T-helper 2 cell treated with Interferon-gamma antibody and Interleukin-4, amounts not matched to agents 5 μg/mL and 100 μg/mL, for 36 hours (primary cell): ENCODE measurements at regions not wholly inside any gene's neighbourhood (a gene's known extent, or its start where the extent isn't known, plus 50 kb on each side); places are given as distances from the start of the nearest gene placed in this dataset.

Source experiments
- DNase-seq: peaks from one replicate; pipeline ENCODE4 v3.0.0; 2021; ENCODE audit warnings: low spot score
- H3K27ac Mint-ChIP-seq: one replicate; pipeline ENCODE4 v1.8.0; 2021; ENCODE audit warnings: mild to moderate bottlenecking, mixed read lengths
- H3K27me3 Mint-ChIP-seq: one replicate; pipeline ENCODE4 v1.8.0; 2021; ENCODE audit warnings: low read depth, mixed read lengths
- H3K36me3 Mint-ChIP-seq: one replicate; pipeline ENCODE4 v1.8.0; 2021; ENCODE audit warnings: low read depth, mixed read lengths
- H3K4me1 Mint-ChIP-seq: one replicate; pipeline ENCODE4 v1.8.0; 2021; ENCODE audit warnings: low read depth, mixed read lengths
- H3K4me3 Mint-ChIP-seq: one replicate; pipeline ENCODE4 v1.8.0; 2022; ENCODE audit warnings: mild to moderate bottlenecking, moderate library complexity, mixed read lengths
- H3K9me3 Mint-ChIP-seq: one replicate; pipeline ENCODE4 v1.8.0; 2021; ENCODE audit warnings: mixed read lengths

DNA sequence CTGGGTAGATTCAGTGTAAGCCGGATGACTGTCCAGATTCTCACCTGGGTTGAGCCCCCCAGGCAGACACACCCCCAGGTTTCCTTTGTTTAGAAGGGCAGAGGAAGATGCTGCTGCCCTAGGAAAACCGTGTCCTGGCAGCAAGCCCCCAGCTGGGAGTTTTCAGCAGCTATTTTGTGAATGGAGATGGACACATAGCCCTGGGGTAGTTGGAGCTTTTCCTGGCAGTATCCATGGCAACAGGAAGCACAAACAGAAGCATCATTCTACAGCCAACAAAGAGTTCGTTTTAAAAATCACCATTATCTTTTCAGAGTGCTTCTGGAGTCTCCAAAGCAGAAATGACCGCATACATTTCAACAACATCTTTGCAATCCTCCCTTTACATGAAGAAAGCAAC is 245.5 kb downstream of the BRD1 start:
- Mint-ChIP-seq H3K4me3 (no peak overlapping the region), H3K36me3 (no peaks in the 10 kb centered on the region), H3K27ac (no peak overlapping the region), H3K27me3 (no peaks in the 10 kb centered on the region), H3K9me3 (no peaks in the 10 kb centered on the region), H3K4me1 (no peaks in the 10 kb centered on the region)
- no peak for DNase-seq

DNA sequence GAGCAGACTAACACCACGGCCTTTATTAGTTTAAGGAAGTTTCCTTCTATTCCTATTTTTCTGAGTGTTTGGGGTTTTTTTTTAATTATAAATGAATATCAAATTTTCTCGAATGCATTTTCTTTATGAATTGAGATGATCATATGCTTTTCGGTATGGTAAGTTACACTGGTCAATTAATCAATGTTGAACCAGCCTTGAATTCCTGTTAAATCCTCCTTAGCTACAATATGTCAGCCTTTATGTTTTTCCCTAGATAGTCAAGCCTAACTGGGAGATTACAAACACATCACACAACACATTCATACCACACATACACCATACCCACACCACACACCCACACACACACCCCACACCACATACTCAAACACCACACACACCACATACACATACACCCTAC is 247.6 kb downstream of the BRD1 start:
- DNase-seq: no peak
- Mint-ChIP-seq H3K9me3 (no peaks in the 10 kb centered on the region), H3K27ac (no peak overlapping the region), H3K36me3 (no peaks in the 10 kb centered on the region), H3K4me1 (no peaks in the 10 kb centered on the region), H3K27me3 (no peaks in the 10 kb centered on the region), H3K4me3 (no peak overlapping the region)

DNA sequence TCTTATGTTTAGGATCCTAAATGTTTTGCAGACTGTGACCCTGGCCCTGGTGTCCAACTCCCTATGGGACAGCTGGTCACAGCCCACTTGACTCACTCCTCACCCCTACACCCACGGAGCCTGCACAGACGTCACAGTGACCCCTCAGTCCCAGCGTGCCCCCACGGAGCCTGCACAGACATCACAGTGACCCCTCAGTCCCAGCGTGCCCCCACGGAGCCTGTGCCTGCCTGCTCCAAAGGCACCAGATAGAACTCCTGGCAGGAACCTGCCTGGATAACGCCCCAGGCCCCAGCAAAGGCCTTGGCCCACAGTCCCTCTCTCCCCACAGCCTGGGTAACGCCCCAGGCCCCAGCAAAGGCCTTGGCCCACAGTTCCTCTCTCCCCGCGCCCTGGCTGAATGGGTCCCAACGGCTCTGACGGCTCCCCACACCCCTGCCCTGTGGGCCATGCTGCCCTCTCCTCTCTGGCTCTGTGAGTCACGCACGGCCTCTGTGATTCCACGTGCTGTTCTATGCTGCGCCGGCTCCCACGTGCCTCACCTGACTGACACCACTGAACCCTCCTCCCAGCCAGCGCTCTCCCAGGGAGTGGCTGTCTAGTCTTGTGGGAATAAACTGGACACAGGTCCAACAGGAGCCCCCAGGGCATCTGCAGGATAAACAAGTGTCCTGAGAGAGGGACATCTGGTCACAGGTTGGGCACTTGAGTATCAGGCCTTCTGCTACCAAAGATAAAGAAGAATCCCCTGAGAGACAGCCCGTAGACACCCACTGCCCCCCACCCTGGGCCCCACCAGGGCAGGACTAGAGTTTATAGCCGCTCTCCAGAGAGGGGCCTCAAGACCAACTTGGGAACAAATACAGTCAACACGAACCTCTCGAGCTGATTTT is 250.3 kb downstream of the BRD1 start:
- H3K36me3 Mint-ChIP-seq: no peaks in the 10 kb centered on the region
- no peak overlapping the region for H3K4me3 Mint-ChIP-seq
- no peaks in the 10 kb centered on the region for H3K9me3 Mint-ChIP-seq
- H3K27me3 Mint-ChIP-seq: no peaks in the 10 kb centered on the region
- H3K27ac Mint-ChIP-seq: no peak overlapping the region
- no peak for DNase-seq
- H3K4me1 Mint-ChIP-seq: no peaks in the 10 kb centered on the region

DNA sequence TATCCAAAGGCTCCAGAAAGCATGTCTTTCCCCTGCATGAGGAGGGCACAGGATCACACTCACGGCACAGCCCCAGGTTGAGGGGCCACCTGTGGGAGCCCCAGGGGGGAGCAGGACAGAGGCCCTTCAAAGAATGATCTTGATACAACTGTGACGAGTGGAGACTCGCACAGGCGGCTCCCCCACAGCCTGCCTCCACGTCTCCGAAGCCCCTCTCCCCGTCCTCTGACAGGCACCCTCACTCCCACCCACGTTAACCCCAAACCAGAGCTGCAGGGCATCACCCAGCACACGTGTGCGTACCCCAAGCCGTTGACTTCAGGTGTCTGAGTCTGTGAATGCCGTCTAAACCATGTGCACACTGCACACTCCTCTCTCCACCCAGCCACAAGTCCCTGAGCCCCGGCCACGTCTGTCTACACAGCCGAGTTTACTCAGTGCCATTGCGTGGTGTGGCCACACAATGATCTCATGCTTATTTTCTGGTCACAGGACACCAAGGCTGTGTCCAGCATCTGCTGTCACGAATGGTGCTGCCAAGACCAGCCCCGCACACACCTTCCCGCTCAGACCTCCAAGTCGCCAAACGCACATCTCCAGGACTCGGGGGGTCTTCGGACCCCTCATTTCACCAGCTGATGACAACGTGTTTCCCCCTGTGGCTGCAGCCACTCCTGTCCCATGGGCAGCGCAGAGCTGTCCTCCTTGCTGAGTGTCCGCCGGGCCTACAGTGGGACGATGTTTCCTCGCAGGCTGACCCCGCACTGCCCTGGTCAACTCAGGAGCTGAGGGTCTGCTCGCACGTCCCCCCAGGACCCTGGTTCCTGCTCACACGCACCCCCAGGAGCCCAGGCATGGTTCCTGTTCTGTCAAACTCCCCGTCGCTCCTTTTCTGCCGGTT is 251.2 kb downstream of the BRD1 start:
- Mint-ChIP-seq H3K4me1 (no peaks in the 10 kb centered on the region), H3K27ac (no peak overlapping the region), H3K4me3 (no peak overlapping the region), H3K9me3 (no peaks in the 10 kb centered on the region), H3K27me3 (no peaks in the 10 kb centered on the region), H3K36me3 (no peaks in the 10 kb centered on the region)
- no peak for DNase-seq

DNA sequence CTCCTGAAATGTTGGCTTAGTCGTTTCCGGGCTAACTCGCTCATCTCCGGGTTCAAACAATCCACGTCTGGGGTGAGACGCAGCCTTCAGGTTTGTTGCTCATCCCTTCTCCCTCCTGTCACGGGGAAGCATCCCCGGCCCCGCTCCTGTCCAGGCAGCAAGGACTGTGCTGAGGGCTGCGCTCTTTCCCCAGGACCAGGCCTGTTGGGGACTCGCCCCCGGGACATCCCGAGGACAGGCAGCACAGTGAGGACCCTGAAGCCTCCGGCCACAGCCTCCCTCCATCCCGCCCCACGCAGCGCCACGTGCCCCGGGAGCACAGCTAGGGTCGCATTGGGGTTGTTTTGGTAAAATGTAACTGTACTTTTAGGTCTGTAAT is 252.0 kb downstream of the BRD1 start:
- H3K9me3 Mint-ChIP-seq: no peaks in the 10 kb centered on the region
- no peaks in the 10 kb centered on the region for H3K4me1 Mint-ChIP-seq
- no peak overlapping the region for H3K4me3 Mint-ChIP-seq
- no peak for DNase-seq
- no peaks in the 10 kb centered on the region for H3K27me3 Mint-ChIP-seq
- no peaks in the 10 kb centered on the region for H3K36me3 Mint-ChIP-seq
- H3K27ac Mint-ChIP-seq: no peak overlapping the region

DNA sequence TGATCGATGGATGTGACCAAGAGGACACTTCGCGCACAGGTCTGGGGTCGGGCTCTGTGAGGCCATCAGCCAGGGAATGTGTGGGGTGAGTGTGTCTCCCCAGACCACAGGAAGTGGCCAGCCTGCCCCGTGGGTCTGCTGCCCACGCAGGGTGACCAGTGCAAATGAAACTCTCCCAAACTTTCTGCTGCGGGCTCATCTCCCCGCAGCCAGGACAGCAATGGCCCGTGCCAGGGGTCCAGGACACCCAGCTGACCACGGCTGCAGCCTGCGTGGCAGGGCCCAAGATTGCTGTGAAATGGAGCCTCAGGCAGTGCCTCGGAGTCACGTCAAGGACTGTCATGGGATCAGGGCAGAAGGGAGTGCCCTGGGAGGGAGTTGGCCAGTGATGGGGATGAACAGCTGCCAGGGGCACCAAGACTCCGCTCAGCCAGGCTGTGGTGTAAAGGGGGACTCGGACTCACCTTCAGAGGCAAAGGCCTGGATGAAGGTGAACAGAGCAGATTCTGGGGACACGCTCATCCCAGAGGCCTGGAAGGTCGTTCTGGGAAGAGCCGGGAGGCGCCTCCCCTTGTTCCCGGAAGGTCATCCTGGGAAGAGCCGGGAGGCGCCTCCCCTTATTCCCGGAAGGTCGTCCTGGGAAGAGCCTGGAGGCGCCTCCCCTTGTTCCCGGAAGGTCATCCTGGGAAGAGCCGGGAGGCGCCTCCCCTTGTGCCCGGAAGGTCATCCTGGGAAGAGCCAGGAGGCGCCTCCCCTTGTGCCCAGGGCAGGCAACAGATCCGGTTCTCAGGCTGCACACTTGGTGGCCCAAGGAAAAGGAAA is 252.6 kb downstream of the BRD1 start:
- no peak overlapping the region for H3K4me3 Mint-ChIP-seq

DNA sequence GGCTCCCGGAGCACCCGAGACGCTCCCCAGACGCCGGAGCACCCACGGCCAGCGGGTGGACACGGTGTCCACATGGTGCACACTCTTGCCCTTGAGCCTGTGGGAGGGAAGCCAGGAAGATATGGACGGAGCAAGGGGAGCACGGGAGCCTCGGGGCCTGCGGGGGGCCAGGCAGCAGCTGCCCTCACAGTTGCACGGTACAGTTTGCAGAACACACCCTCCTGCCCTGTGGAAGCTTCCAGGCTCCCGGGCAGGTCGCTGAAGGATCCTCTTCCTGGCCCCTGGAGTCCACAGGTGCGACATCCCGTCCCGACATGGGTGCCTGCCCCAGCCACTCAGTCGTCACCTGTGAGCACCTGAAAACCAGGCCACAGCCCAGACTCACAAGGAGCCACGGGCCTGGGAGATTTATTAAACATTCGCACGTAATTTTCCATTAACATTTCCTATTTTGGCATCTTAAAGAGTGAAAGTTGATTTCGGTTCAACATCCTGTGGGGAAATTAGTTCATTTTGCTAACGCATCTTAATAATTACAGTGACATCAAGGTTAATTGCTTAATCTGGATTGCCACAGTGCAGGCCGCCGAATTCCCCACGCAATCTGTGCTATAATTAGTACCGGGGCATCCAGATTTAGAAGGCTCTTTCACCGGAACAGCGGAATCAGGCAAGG is 253.3 kb downstream of the BRD1 start:
- Mint-ChIP-seq H3K4me1 (no peaks in the 10 kb centered on the region), H3K27ac (no peak overlapping the region), H3K9me3 (no peaks in the 10 kb centered on the region), H3K36me3 (no peaks in the 10 kb centered on the region), H3K4me3 (no peak overlapping the region), H3K27me3 (no peaks in the 10 kb centered on the region)
- no peak for DNase-seq

More for the DNA sequence above, 252.6 kb downstream of the BRD1 start:
- no peaks in the 10 kb centered on the region for H3K4me1 Mint-ChIP-seq
- DNase-seq: no peak
- H3K9me3 Mint-ChIP-seq: no peaks in the 10 kb centered on the region
- no peak overlapping the region for H3K27ac Mint-ChIP-seq
- no peaks in the 10 kb centered on the region for H3K27me3 Mint-ChIP-seq
- no peaks in the 10 kb centered on the region for H3K36me3 Mint-ChIP-seq

DNA sequence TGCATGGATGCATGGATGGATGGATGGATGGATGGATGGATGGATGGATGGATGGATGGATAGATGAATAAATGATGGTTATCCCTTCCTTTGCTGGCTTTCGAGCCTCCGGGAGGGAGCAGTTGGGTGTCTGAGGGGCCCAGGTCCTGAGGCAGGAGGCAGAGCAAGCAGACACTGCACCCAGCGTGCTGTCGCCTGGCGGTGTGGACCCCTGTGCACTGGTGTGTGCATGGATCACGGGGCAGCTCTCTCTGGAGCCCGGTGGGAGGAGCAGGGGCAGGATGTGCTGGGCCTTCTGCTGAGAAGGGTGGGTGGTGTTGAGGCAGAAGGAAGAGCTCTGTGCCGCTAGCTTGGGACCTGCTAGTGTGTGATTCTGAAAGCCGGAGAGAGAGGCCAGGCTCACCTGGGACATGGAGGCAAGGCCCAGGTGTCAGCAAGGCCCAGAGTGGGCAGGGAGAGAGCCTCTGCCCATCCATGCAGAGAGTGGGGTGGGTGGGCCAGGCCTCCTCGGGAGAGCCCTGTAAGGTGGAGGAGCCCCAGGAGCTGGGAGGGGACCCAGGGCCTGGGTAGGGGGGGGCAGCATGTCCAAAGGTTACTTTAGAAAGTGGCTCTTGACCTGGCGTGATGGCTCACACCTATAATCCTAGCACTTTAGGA is 254.4 kb downstream of the BRD1 start:
- Mint-ChIP-seq H3K27me3 (no peaks in the 10 kb centered on the region), H3K27ac (no peak overlapping the region), H3K4me1 (no peaks in the 10 kb centered on the region), H3K9me3 (no peaks in the 10 kb centered on the region), H3K36me3 (no peaks in the 10 kb centered on the region), H3K4me3 (no peak overlapping the region)
- no peak for DNase-seq

DNA sequence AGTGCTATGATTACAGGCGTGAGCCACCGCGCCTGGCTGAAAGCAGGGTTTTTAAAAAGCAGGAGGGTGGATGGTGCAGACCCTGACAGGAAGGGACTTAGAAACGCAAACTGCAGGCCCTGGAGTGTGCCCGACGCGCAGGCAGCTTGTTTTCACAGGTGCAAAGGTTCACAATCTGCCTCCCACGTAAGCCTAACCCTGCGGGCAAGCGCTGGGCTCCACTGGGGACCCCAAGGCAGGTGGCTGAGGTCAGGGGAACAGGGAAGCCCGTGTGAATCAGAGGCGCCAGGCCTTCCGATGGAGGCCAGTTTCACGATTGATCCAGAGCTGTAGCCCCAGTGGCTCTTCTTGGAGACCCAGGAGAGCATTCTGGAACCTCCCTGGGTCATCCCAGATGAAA is 256.3 kb downstream of the BRD1 start:
- no peaks in the 10 kb centered on the region for H3K9me3 Mint-ChIP-seq
- no peaks in the 10 kb centered on the region for H3K27me3 Mint-ChIP-seq
- no peaks in the 10 kb centered on the region for H3K4me1 Mint-ChIP-seq
- H3K36me3 Mint-ChIP-seq: no peaks in the 10 kb centered on the region
- DNase-seq: no peak
- no peak overlapping the region for H3K4me3 Mint-ChIP-seq
- H3K27ac Mint-ChIP-seq: no peak overlapping the region

DNA sequence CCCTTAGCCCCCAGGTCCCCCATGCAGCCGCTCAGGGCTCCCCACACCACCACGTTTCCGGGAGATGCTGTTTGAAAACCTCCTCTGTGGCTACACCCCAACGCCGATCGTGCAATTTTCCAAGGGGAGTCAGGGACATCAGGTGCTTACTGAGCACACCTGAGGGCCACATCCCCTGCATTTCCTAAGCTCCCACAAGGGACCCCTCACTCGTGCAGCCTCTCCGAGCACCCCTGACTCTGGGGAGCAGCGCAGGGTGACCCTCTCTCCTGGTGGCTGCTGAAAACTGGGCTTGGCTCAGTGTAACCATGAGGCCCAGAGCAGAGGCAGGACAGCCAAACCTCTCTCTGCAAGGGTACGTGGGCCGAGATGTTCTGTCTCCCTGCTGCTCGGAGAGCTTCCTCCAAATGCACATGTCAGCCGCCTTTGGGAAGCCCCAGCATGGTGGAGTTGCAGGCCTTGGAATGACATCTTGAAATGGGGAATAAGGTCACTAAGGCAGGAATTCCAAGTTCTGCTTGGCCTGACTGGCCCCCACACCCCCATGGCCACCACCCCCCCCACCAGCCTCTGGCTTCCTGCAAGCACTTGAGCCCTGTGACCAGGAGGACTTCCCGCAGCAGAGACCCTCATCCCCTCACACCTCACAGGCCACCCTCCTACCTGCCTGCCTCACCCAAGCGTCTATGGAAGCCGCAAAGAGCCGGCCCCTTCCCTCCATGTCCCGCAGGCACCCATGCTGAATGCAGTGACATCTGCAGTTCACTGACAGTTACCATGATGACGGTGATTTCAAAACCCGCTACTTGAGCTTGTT is 257.4 kb downstream of the BRD1 start:
- no peaks in the 10 kb centered on the region for H3K4me1 Mint-ChIP-seq
- DNase-seq: no peak
- H3K27me3 Mint-ChIP-seq: no peaks in the 10 kb centered on the region
- no peak overlapping the region for H3K4me3 Mint-ChIP-seq
- no peaks in the 10 kb centered on the region for H3K9me3 Mint-ChIP-seq
- H3K36me3 Mint-ChIP-seq: no peaks in the 10 kb centered on the region
- no peak overlapping the region for H3K27ac Mint-ChIP-seq

DNA sequence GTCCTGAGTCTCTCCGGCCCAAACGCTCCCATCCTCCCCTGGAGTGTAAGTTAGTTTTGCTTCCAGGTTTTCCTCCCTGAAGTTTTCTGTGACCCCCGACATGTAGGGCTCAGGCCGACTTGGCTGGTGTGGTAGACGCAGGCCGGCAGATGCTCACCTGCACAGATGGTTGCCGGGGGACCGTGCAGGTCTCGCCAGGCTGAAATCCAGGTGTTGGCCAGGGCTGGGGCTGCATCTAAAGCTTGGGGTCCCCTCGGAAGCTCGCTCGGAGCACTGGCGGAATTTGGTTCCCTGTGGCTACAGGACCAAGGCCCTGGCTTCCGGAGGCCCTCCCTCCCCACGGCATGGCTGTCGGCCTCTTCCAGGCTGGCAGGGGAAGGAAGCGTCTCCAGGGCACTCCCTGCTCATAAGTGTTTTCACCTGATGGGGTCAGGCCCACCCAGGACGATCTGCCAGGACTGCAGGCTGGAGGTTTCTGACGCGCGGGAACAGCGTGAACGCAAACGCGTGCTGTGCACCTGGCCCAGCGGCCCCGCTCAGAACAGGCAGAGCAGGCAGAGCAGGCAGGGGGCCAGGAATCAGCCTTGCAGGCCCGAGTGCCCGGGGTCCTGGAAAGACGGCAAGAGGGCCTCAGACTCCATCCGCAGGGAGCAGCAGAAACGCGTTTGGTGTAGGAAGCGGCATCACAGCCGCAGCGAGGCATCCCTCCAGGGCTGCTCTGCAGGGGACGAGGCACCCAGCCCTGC is 258.2 kb downstream of the BRD1 start:
- Mint-ChIP-seq H3K27ac (no peak overlapping the region), H3K27me3 (no peaks in the 10 kb centered on the region), H3K4me1 (no peaks in the 10 kb centered on the region), H3K4me3 (no peak overlapping the region), H3K36me3 (no peaks in the 10 kb centered on the region), H3K9me3 (no peaks in the 10 kb centered on the region)
- DNase-seq: no peak

DNA sequence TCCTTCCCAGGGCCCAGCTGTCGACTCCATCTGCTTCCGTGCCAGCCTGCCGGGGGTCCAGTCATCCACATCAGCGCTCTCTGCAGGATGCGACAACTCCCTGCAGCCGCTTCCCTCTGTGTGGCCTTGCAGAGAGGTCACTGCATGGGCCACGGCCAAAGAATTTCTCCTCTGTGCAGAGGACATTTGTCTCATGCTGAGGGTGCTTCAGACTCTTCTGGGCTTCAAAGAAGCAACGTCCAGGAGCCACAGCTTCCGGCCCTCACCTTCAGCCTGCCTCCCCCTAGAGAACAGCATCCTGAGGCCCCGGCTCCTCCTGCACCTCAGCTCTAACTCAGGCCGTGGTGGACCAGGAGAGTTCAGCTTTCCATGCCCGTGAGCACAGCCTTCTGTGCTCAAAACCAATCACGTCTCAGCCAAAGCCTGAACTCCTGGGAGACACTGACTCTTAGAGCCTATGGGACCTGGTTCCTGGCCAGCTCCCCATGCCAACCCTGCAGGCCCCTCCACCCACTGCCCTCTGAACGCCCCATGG is 258.9 kb downstream of the BRD1 start:
- H3K27ac Mint-ChIP-seq: no peak overlapping the region
- no peaks in the 10 kb centered on the region for H3K36me3 Mint-ChIP-seq
- H3K9me3 Mint-ChIP-seq: no peaks in the 10 kb centered on the region
- no peak for DNase-seq
- no peaks in the 10 kb centered on the region for H3K27me3 Mint-ChIP-seq
- H3K4me1 Mint-ChIP-seq: no peaks in the 10 kb centered on the region
- H3K4me3 Mint-ChIP-seq: no peak overlapping the region
